NCI-H69 (cell line): ENCODE measurements at regions not wholly inside any gene's neighbourhood (a gene's known extent, or its start where the extent isn't known, plus 50 kb on each side); places are given as distances from the start of the nearest gene placed in this dataset.

Source experiments
- DNase-seq: peaks from one replicate; lab custom pipeline; 2025; lab: John Stamatoyannopoulos, UW

DNA sequence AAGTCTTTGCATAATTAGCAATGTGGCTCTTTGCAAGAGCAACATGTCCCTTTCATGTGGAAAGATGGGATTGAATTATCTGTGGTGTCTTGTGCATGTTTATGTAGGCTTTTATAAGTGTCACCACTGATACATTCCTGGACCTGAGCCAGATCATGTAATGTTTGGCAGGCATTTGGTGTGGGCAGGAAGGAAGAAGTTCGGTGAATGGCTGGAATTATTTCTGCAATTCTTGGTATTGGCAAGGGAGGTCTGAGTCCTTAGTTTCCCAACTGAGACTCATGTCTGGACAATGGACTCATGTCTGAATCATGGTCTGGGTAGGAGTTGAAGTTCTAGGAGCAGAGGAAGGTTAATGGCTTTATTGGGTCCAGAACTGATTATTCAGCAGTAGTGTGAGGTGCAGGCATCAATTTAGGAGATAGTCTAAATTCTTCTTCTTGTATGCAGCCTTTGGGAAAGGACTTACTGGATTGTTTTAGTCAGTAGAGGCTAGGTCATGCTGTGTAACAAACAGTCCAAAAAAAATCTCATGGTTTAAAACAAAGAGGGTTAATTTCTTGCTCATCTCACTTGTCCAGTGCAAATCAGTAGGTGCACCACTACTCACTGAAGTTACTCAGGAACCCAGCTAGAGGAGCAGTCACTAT, 186.5 kb upstream of the LHX5 start:
- peak; percentile 46 for DNase-seq

DNA sequence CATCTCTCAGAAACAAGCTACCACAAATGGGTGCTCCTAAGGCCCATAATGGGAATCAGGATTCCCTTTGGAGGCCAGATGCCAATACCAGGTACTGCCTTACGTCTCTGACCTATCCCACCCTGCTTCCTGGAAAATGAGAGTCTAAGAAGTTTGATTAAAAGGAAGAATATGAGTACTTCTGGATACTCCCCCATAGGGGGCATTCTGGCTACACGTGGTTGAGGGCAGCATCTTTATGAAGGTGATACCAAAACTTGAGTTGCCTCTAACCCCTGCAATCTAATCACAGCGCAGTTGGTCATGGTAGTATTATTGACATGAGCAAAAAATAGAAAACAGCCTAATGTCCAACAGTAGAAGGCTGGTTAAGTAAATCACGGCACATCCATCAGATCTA, 184.2 kb upstream of the LHX5 start:
- DNase-seq = no peak

DNA sequence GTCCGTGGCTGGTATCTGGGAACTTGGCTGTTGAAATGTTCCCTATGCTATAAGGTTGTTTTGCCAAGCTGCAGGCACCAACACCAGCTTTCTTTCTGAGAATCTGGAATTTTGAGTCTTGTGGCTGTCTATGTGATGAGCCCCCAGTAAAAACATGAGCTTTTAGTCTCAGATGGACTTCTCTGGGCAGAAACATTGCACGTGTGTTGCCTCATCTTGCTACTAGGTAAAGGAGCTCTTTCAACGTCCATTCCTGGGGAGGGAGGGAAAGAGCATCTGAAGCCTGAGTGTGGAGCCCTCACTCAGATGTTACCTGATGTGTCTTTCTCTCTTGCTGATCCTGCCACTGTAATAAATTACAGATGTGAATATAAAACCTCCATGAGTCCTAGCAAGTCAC, 183.8 kb upstream of the LHX5 start:
- DNase-seq = no peak

DNA sequence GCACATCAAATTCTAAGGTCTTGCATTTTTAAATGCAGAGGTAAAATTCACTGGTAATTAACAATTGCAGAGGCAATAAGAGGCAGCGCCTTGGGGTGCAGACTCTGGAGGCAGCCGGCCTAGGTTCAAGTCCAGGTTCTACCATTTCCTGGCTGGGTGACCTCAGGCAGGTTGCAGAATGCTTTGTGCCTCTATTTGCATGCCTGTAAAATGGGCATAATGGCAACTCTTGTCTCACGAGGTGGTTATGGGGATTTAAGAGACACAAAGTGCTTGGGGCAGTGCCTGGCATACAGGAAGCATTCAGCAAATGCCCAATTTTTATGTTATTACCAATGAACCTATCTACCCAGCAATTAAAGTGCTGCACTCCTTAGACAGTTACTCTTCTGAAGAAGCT, 180.0 kb upstream of the LHX5 start:
- no peak for DNase-seq

DNA sequence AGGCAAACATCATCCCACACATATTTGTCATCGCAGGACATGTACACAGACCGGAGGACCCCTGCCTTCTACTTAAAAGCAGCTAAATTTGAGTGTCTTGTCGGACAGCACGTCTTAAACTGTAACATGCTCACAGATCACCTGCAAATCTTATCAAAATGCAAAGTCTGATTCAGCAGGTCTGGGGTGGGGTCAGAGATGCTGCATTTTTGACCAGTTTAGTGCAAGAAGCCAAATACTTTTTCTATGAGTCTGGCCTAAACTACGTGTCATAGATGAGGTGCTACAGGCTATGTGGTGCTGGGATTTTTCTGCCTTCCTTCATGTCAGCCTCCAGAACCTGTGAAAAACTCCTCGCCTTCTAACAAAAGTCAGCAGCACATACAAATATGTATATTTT, 178.8 kb upstream of the LHX5 start:
- no peak for DNase-seq

DNA sequence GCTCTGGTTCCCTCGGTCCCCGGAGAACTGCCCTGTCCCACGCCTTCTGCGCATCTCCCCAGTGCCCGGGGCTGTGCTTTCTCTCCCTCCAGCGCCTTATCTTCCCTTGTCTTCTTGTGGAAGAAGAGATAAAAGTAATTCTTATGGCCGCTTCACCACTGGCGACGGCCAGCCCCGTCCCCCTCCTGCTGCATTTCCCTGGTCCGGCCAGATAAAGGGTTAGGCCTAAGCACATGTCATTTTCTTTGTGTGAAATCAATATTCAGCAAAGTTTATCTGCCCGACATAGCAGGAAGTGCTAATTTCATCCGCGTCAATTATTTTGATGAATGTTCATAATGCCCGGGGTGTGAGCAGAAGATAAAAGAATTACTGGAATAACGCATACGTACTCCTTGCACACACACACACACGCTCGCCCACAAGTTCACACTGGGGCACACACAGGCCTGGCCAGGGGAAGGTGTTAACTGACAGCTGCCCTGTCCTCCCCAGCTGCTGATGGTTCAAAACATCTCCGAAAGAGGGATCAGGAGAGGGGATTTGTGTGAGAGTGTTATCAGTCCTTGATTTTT, 177.7 kb upstream of the LHX5 start:
- DNase-seq = no peak

DNA sequence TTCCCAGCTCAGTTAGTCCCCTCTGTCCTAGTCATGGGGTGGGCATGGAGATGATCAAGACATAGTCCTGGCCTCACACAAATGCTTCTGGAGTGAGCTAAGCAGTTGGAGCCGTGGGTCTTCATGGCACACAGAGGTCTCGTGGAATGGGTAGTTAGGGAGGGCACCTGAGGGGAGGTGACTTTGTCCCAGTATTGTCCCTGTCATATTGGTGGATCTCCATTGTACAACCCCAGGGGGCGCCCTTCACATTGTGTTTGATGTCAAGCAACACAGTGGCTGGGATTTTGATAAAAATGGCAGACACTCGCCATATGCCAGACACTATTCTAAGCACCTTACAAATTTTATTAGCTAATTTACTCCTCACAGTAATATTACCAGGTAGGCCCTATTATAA, 175.4 kb upstream of the LHX5 start:
- DNase-seq = peak; percentile 62

DNA sequence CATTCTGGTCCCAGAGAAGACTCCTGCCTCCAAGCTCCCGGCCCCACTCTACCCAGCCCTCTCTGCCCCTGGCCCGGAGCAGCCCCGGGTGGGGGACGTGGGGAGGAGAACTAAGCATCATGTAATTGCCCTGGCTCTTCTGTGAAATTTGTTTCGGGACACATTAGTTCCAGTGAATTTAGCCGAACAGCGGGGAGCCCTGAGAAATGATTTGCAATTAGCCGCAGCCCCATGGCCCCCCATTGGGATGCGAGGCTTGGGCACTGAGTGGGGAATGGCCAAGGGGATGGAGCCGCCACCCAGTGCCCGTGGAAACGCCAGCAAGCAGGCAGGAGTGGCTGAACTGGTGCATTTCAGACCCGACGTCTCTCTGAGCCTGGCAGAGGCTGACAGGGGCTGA, 173.9 kb upstream of the LHX5 start:
- peak; percentile 60 for DNase-seq

DNA sequence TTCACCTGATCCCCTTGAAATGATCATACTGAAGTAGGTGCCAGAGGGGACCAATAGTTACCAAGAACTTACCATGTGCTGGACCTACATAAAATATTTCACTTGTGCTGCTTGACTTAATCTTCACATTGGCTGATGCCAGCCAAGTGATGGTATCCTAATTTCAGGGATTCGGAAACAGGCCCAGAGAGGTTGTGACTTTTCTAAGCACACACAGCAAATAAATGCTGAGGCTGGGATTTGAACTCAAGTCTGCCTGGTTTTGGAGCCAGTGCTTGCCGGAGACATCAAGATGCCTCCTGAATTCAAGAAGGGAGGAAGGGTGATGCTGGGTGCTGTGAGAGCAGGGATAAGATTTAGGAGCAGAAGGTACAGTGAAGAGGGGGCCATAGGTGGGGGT, 173.5 kb upstream of the LHX5 start:
- DNase-seq = no peak

DNA sequence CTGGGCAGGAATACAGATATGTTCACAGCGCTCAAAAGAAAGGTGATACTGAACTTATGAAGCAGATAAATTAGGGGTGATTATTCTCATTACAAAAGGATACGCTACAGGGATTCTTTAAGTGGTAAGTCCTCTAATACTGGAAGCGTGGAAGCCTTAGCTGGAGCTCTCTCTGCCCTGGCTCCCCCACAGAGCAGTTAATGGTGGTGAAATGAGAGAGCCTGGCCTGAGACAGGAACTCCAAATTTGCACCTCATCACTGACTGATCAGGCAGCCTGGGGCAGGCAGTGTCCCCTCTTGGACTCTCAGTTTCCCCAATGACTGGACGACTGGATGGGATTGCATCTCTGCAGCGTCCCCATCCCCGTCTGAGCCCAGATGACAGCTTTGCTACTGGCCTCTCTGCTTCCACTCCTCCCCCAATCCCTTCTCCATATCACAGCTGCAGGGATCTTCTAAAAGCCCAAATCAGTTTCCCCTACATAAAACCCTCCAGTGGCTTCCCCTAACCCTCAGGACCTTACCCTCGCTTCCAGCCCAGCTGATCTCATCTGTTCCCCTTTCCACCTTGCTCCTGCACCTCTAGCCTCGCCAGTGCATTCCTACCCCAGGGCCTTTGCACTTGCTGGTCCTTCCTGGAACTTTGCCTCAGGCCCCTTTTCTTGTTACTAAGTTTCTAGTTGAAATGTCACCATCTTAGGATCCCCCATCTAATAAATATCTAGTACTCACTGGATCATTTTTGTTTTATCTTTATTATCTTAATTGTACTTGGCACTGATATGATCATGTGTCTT, 171.7 kb upstream of the LHX5 start:
- peak; percentile 55 for DNase-seq

DNA sequence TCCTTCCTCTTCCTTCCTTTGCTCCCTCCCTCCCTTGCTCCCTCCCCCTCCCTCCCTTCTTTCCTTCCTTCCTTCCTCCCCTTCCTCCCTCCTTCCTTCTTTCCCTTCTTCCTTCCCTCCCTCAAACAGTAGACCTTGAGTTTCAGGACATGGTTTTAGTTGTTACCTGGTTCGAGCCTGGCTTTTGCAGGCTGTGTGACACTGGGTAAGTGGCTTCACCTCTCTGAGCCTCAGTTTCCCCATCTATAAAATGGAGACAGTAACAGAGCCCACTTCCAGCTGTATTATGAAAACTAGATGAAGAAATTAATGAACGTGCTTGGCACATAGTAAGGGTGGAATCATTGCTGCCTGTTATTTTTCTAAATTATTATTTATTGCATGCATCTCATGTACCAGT, 171.0 kb upstream of the LHX5 start:
- DNase-seq = no peak

DNA sequence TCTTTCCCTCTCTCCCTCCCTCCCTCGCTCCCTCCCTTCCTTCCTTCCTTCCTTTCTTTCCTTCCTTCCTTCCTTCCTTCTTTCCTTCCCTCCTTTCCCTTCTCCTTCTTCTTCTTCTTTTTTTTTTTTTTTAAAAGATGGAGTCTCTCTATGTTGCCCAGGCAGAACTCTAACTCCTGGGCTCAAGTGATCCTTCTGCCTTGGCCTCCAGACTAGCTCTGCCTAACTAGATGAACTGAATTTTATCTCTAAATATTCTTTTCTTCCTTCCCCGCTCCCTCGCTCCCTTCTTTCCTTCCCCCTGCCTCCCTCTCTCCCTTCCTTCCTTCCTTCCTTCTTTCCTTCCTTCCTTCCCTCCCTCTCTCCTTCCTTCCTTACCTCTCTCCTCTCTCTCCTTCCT, 170.5 kb upstream of the LHX5 start:
- DNase-seq = no peak

DNA sequence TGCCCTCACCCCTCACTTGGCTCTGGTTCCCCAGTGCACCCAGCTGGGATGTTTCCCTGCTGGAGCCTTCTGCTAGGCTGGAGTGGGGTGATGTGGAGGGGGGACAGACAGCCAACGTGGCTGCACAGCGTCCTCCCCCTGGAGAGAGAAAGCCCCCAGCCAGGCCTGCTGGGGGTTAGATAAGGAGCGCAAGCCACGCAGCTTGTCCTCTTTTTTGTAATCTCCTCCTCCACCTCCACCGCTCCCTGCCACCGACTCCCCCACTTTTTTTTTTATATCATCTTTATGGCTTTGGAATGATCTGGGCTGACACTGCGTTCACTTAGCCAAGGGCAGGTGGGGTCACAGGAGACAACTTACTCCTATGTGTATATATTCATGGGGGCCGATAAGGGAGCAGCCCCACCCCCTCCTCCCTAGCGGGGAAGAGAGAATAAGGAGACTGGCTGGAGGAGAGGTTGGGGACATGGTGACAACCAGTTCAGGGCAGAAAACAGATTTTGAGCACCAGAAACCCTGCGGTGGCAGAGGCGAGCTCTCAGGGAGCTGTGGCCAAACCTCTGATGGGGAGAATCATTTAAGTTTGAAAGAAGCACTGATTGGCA, 169.9 kb upstream of the LHX5 start:
- no peak for DNase-seq

DNA sequence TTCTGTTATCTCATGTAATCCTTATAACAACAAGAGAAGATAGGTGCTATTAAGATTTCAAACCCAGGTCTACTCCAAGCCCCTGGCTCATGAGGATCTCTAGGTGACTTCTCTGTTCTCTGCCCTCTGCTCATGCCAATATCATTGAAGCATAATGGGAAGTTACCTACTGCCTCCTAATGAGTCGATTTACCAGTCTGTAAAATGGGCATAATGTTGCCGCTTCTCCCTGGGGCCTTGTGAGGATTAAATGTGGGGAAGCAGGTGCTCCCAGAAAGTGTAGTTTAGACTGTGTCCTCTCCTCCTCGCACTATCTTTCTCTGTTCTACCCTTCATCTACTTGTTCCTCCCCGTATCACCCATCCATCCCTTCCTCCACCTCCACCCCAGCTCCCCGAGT, 169.2 kb upstream of the LHX5 start:
- no peak for DNase-seq

DNA sequence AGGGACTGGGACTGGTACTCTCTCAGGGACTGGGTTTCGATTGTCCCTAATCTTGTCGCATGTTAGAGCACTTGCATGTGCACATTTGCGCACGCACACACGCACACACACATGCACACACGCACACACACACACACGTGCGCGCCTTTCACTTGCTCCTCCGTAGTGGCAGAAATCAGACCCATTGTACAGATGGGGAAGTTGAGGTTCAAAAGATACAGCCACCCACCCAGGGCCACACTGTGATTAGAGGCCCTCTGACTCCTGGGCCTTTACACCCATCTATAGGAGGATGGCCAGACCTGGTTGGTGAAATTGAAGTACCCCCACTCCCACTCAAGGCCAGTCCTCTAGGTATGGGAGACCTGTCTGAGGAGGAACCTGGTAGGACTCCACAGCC, 167.8 kb upstream of the LHX5 start:
- no peak for DNase-seq

DNA sequence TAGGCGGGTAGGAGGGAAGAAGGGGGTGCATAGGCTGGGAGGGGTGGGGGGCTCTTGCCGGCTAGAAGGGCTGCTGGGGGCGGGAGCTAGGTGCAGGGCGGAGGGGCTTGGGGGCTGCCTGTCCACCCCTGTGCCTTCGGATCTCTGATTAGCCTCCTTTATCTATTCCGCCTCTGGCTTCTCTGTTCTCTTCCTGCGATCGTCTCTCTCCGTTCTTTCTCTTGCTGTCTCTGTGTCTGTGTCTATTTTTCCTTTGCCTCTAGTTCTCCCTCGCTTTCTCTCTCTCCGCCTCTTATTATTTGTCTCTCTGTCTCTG, 166.7 kb upstream of the LHX5 start:
- DNase-seq = no peak

DNA sequence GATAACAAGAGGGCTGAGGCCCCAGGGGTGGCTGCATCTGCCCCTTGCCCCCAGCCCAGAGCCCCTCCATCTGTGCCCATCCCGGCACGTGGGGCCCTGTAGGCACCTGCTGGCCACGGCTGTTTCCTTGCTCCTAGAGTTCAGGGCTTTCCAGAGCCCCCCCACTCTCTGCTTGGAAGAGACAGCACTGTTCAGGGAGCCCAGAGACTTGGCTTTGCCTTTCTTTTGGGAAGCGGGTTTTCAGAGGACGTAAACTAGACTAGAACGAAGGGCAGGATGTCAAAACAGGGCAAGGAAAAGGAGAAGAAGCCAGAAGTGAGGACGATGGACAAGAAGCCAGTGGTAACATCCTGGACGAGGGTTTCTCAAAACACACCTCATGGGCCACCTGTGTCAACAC, 163.3 kb upstream of the LHX5 start:
- DNase-seq = no peak

DNA sequence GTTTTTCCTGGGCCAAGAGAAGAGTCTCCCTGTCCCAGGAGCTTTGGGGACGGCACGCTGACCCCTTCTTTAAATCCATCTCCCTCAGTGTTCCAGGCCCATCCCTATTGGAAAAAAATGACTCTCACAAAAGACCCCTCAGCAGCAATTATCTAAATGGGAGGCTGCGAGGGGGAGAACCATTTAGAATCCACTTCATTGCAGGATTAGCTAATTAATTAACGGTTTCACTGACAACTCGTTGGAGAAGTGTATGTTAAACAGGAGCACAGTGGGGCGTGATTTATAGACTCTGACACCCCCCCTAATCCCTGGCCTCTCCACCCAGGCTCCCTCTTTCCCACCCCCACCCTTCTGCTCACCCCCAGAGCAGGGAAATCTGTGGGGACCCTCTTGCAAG, 162.8 kb upstream of the LHX5 start:
- peak; percentile 30 for DNase-seq

DNA sequence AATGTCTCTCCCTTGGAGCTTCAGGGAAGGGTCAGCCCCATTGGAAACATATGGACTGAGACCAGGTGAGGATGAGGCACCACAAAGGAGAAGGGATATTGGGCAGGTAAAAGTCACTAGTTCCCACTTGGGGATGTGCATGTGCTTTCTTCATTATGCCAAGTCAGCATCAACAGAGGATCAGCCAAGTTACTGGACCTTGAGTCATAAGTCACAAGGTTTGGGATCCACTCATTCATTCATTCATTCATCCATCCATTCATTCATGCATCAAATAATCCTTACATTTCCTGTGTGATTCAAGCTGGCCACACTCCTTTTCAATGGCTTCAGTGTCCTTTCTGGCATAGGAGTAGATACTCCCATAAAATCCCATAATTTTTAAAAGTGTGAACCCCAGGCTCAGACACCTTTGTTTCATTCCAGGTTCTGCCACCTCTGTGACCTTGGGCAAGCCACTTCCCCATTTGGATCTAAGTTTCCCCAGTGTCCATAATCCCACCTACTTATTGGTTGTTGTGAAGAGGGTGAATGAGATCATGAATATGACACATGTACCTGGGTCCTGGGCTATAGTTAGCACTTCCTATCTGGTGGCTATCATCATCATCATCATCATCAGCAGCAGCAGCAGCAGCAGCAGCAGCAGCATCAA, 162.1 kb upstream of the LHX5 start:
- no peak for DNase-seq

DNA sequence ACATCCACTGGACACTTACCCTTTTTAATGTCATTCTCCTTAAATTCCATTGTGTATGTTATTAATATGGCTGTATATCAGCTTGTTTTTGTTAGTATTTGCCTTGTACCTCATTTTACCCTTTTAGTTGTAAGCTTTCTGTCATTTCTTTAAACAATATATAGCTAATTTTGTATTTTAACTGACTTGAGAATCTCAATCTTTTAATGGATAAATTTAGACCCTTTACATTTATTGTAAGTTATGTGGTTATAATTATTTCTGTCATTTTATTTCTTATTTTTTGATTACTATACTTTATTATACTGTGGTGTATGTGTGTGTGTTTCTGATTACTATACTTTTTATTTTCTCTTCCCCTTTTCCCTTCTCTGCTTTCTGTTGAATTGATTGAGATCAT, 159.0 kb upstream of the LHX5 start:
- no peak for DNase-seq

DNA sequence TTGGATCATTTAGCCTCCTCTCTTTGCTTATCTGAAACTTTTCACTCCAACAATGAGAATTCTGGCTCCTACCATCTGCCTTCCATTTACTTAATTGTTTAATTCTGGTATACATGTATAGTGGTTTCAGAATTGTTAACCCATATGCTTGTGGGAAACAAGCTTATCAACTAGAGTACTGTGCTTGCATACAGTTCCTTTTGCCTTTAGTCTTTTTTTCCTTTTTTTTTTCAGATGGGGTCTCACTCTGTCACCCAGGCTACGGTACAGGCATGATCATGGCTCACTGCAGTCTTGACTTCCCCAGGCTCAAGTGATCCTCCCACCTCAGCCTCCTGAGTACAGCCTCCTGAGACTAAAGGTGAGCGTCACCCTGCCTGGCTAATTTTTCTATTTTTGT, 153.8 kb upstream of the LHX5 start:
- no peak for DNase-seq

DNA sequence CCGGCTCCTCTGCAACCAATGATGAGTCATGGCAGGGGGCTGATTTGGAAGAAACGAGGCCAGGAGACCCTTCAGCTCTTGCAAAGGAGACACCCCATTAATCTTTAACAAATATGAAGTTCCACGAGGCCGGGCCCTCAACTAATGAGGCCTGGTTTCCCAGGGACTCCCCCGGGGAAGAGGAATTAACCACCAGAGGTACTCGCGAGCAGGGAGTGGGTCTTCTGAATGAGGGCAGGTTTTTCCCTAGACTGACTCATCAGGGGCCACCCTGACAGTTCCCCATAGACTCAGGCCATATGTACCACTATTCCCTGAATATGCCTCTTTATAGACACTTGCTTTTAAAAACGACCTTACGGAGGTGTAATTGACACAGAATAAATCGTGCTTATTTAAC, 150.7 kb upstream of the LHX5 start:
- no peak for DNase-seq

DNA sequence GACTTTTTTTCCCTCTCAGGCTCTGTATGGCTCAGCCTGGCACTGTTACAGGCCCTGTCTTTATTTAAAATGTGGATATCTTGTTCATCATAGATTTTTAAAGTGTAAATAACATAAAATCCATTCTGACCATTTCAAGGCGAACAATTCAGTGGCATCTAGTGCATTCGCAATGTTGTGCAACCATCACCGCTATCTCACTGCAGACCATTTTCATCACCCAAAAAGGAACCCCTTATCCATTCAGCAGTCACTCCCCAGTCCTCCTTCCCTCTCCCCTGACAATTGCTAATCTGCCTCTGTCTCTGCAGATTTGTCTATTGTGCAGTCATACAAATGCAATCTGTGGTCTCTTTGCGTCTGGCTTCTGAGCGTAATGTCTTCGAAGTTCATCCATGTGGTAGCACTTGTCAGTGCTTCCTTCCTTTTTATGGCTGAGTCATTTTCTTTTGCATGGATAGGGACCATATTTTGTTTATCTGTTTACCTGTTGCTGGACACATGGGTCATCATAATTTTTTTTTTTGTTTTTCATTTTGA, 148.8 kb upstream of the LHX5 start:
- no peak for DNase-seq
